ENCODE measurements at regions not wholly inside any gene's neighbourhood (a gene's known extent, or its start where the extent isn't known, plus 50 kb on each side); places are given as distances from the start of the nearest gene placed in this dataset.

- intact Hi-C loops (cut with DNase I, micrococcal nuclease) = no loop called here
- DNase-seq (no peak), ATAC-seq (no peak)
- POLR2A ChIA-PET = no interaction called here
- no peak overlapping the region for H3K4me3 Mint-ChIP-seq
- H3K9me3 Mint-ChIP-seq (ENCODE audit: low read depth) = no peaks in the 10 kb centered on the region
- no peaks in the 10 kb centered on the region for H3K36me3 Mint-ChIP-seq (ENCODE audit: low read depth)
- CTCF ChIA-PET = interaction anchor here (0.7 kb wide), 1 partner anchor 9 kb away, joined by 3 read pairs; no protein-coding TSS in a partner anchor
- H3K27ac Mint-ChIP-seq = no peak overlapping the region
- peaks cover under 1% of the 10 kb centered on the region for H3K4me1 Mint-ChIP-seq
- no peaks in the 10 kb centered on the region for H3K27me3 Mint-ChIP-seq
Measured at GRCh38 chr6:146865756-146866379, 267.1 kb downstream of the ADGB start.

DNA sequence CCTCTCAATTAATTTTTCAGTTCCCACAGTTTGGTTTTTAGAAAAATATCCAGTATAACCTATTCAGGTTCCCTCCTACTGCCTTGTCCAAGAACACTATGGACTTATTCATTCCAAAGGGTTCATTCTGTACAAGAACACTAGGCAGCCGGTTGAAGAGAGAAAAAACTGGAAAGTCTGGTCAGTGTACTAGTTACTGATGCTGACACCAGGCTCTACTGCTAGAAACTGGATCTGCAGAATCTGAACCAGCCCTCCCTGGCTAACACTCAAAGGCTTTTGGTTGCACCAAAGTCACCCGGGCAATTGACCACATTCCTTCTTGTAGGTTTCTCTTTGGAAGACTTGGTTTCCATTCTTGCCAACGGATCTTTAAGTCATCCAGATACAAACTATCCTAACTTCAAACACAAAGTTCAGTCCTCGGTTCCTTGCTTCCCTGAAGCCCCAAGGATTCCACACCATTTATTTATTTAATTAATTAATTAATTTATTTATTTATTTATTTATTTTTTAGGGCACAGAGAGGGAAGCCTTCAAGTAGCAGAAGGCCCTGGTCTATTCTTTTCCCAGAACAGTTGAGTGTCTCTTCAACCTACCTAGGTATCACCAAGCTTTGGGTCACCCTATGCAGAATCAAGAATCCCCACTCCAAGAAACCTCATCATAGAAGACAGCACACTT lies 268.1 kb downstream of the ADGB start:
- H3K4me1 Mint-ChIP-seq = peaks cover 3% of the 10 kb centered on the region
- ATAC-seq (no peak), DNase-seq (no peak)
- ChIA-PET POLR2A (no interaction called here), CTCF (no interaction called here)
- H3K36me3 Mint-ChIP-seq (ENCODE audit: low read depth) = no peaks in the 10 kb centered on the region
- H3K27ac Mint-ChIP-seq = no peak overlapping the region
- H3K4me3 Mint-ChIP-seq = no peak overlapping the region
- no peaks in the 10 kb centered on the region for H3K27me3 Mint-ChIP-seq
- intact Hi-C loops (cut with DNase I, micrococcal nuclease) = no loop called here
- H3K9me3 Mint-ChIP-seq (ENCODE audit: low read depth) = no peaks in the 10 kb centered on the region

GRCh38 chr6:146868671-146869209 lies 270.0 kb downstream of the ADGB start:
- no peaks in the 10 kb centered on the region for H3K36me3 Mint-ChIP-seq (ENCODE audit: low read depth)
- H3K4me1 Mint-ChIP-seq = peaks cover 3% of the 10 kb centered on the region
- no peaks in the 10 kb centered on the region for H3K27me3 Mint-ChIP-seq
- no peaks in the 10 kb centered on the region for H3K9me3 Mint-ChIP-seq (ENCODE audit: low read depth)
- intact Hi-C loops (cut with DNase I, micrococcal nuclease) = no loop called here
- H3K27ac Mint-ChIP-seq = no peak overlapping the region
- ATAC-seq = no peak
- ChIA-PET POLR2A (no interaction called here), CTCF (interaction anchor here (0.6 to 1.0 kb wide), 2 partner anchors 9 to 10 kb away, joined by 3 read pairs; no protein-coding TSS in a partner anchor)
- no peak for DNase-seq
- H3K4me3 Mint-ChIP-seq = no peak overlapping the region

DNA sequence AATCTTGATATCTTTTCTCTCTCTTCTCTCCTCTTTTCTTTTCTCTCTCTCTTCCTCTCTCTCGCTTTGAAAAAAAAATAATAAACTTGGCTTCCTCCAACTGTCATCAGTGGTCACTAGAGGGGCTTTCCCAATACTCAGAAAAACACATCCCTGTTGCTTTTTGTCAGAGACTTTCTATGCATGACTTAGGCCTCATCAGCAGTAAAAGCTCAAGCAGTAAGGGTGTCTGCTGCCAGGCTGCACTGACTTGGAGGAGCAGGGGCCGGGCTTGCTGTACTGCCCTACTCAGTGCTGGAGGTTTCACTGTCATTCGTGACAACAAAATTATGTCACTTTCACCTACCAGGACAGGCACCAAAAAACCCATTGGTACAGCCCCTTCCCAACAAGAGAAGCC lies 272.0 kb downstream of the ADGB start:
- ChIA-PET POLR2A (no interaction called here), CTCF (interaction anchor here (0.6 kb wide), 1 partner anchor 294 kb away, joined by 3 read pairs; no protein-coding TSS in a partner anchor)
- ATAC-seq = peak; percentile 55
- Mint-ChIP-seq H3K27ac (no peak overlapping the region), H3K9me3 (ENCODE audit: low read depth) (no peaks in the 10 kb centered on the region), H3K27me3 (no peaks in the 10 kb centered on the region), H3K36me3 (ENCODE audit: low read depth) (no peaks in the 10 kb centered on the region), H3K4me1 (peaks cover 9% of the 10 kb centered on the region), H3K4me3 (no peak overlapping the region)
- intact Hi-C loops (cut with DNase I, micrococcal nuclease) = no loop called here
- no peak for DNase-seq

GRCh38 chr6:146871611-146872425 lies 273.0 kb downstream of the ADGB start:
- Mint-ChIP-seq H3K9me3 (ENCODE audit: low read depth) (no peaks in the 10 kb centered on the region), H3K4me1 (peaks cover 20% of the 10 kb centered on the region), H3K27me3 (peaks cover 1% of the 10 kb centered on the region), H3K27ac (no peak overlapping the region), H3K36me3 (ENCODE audit: low read depth) (no peaks in the 10 kb centered on the region), H3K4me3 (no peak overlapping the region)
- intact Hi-C loops (cut with DNase I, micrococcal nuclease) = no loop called here
- DNase-seq = no peak
- ChIA-PET POLR2A (no interaction called here), CTCF (no interaction called here)
- ATAC-seq = no peak

- POLR2A ChIA-PET = no interaction called here
- H3K27ac Mint-ChIP-seq = no peak overlapping the region
- H3K4me1 Mint-ChIP-seq = peaks cover 25% of the 10 kb centered on the region
- DNase-seq (no peak), ATAC-seq (no peak)
- CTCF ChIA-PET = no interaction called here
- no peaks in the 10 kb centered on the region for H3K9me3 Mint-ChIP-seq (ENCODE audit: low read depth)
- intact Hi-C loops (cut with DNase I, micrococcal nuclease) = no loop called here
- no peaks in the 10 kb centered on the region for H3K36me3 Mint-ChIP-seq (ENCODE audit: low read depth)
- H3K27me3 Mint-ChIP-seq = peaks cover 1% of the 10 kb centered on the region
- H3K4me3 Mint-ChIP-seq = no peak overlapping the region
Measured at GRCh38 chr6:146872426-146872785, 273.6 kb downstream of the ADGB start.

DNA sequence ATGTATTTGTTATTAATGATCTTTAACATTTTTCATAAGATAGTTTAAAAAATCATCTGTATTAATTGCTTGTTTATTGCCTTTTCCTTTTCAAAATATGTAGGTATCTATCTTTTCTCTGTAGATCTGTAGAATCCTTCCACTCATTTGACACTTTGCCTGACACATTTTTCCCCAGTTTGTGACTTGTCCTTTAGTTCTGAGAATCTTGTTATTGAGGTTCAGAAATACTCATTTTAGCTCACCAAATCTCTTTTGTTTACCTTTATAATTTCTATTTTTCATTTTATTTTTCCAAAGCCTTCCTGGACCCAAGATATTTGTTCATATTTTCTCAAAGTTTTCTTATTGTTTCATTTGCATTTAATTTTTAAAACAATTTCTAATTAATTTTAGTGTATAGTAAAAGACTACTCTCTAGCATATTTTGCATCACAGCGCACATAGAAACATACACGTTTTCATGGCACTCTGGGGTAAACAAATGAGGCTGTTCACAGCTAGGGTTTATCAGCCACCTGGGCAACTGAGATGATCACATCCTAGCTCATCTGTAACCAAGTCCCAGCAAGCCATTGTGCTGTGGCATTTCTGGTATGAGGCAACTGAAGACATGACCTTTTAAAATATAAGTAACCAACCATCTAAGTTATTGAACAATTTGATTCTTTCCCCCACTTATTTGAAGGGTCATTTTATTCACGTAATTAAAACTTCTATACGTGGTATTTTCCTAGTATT lies 275.7 kb downstream of the ADGB start:
- DNase-seq = no peak
- no peaks in the 10 kb centered on the region for H3K36me3 Mint-ChIP-seq (ENCODE audit: low read depth)
- intact Hi-C loops (cut with DNase I, micrococcal nuclease) = no loop called here
- CTCF ChIA-PET = interaction anchor here (0.6 to 1.0 kb wide), 2 partner anchors 19 to 78 kb away, joined by 3 read pairs; no protein-coding TSS in a partner anchor
- H3K27ac Mint-ChIP-seq = no peak overlapping the region
- POLR2A ChIA-PET = no interaction called here
- peaks cover 28% of the 10 kb centered on the region for H3K4me1 Mint-ChIP-seq
- H3K4me3 Mint-ChIP-seq = no peak overlapping the region
- peaks cover 1% of the 10 kb centered on the region for H3K27me3 Mint-ChIP-seq
- no peaks in the 10 kb centered on the region for H3K9me3 Mint-ChIP-seq (ENCODE audit: low read depth)
- peak; percentile 21 for ATAC-seq

GRCh38 chr6:146875927-146876270 lies 277.1 kb downstream of the ADGB start:
- Mint-ChIP-seq H3K27me3 (peaks cover 1% of the 10 kb centered on the region), H3K4me1 (peaks cover 27% of the 10 kb centered on the region), H3K9me3 (ENCODE audit: low read depth) (no peaks in the 10 kb centered on the region), H3K4me3 (no peak overlapping the region), H3K36me3 (ENCODE audit: low read depth) (no peaks in the 10 kb centered on the region), H3K27ac (peak overlapping the region; percentile 25)
- ChIA-PET CTCF (interaction anchor here (1.1 to 1.2 kb wide), 2 partner anchors 15 to 20 kb away, joined by 3 to 4 read pairs; no protein-coding TSS in a partner anchor), POLR2A (no interaction called here)
- no peak for DNase-seq
- ATAC-seq = no peak
- intact Hi-C loops (cut with DNase I, micrococcal nuclease) = no loop called here

- POLR2A ChIA-PET = no interaction called here
- H3K9me3 Mint-ChIP-seq (ENCODE audit: low read depth) = no peaks in the 10 kb centered on the region
- peak; percentile 63 for ATAC-seq
- H3K36me3 Mint-ChIP-seq (ENCODE audit: low read depth) = no peaks in the 10 kb centered on the region
- H3K27ac Mint-ChIP-seq = peak overlapping the region; percentile 55
- CTCF ChIA-PET = interaction anchor here (1.1 to 1.2 kb wide), 2 partner anchors 15 to 20 kb away, joined by 3 to 4 read pairs; no protein-coding TSS in a partner anchor
- peaks cover 1% of the 10 kb centered on the region for H3K27me3 Mint-ChIP-seq
- peaks cover 26% of the 10 kb centered on the region for H3K4me1 Mint-ChIP-seq
- DNase-seq = no peak
- no peak overlapping the region for H3K4me3 Mint-ChIP-seq
- intact Hi-C loops (cut with DNase I, micrococcal nuclease) = no loop called here
Measured at GRCh38 chr6:146876271-146877151, 277.7 kb downstream of the ADGB start.

DNA sequence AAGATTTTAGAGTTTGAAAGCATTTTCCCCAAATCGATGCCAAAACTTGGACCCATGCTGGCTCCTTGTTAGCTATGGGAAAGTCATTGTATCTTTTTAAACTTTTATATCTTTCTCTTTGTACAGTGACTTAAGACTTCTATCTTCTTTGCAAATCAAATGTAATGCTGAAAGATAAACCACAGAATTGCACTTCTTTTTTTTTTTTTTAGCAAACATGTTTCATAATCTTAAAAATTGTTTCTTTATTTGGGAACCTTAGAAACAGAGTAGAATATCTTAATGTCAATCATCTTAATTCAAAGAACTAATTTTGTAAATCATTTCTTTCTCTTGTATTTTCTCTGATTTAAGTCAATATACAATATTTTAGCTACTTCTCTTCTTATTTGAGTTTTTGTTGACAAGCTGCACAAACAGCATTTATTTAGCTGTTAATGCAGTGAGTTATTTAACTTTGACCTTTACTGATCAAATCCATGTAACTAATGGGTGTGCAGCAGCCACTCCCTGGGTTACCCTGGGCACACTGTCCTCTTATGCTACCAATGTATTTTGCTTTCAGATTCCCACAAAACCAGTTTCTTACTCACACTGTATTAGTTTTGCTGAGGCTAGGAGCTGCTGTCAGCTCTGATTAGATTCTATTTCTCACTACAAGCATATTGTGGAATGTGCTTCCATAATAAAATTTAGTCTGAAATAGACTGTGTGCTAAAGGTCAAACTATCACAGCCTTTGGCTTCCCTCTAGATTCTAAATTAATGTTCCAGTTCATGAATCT lies 279.6 kb downstream of the ADGB start:
- DNase-seq = no peak
- H3K27ac Mint-ChIP-seq = no peak overlapping the region
- no peaks in the 10 kb centered on the region for H3K9me3 Mint-ChIP-seq (ENCODE audit: low read depth)
- no peak overlapping the region for H3K4me3 Mint-ChIP-seq
- CTCF ChIA-PET = interaction anchor here (0.6 to 1.1 kb wide), 4 partner anchors 9 to 71 kb away, joined by 3 read pairs; no protein-coding TSS in a partner anchor
- H3K36me3 Mint-ChIP-seq (ENCODE audit: low read depth) = no peaks in the 10 kb centered on the region
- peaks cover 4% of the 10 kb centered on the region for H3K27me3 Mint-ChIP-seq
- H3K4me1 Mint-ChIP-seq = peaks cover 26% of the 10 kb centered on the region
- intact Hi-C loops (cut with DNase I, micrococcal nuclease) = no loop called here
- ATAC-seq = no peak
- POLR2A ChIA-PET = no interaction called here
